ENCODE measurements at regions not wholly inside any gene's neighbourhood (a gene's known extent, or its start where the extent isn't known, plus 50 kb on each side); places are given as distances from the start of the nearest gene placed in this dataset.

DNA sequence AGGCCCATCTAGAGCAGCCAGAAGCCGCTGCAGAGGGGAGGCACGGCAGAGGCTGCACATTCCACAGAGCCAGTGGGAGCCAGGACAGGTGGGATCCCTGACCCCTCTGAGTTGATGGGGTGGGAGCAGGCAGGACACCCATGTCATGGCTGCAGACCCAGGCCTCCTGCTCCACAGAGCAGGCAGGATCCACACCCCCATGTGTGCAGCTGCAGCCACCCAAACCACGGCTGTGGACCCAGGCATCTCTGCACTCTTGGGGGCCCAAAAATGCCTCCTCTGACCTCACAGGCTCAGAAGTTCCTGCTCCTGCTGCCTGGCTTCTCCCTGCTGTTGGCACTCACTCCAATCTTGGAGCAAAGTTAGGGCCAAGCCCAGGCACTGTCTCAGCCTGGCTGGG is 112.3 kb upstream of the TMEM18 start:
- TF ChIP-seq, protein P1, sequence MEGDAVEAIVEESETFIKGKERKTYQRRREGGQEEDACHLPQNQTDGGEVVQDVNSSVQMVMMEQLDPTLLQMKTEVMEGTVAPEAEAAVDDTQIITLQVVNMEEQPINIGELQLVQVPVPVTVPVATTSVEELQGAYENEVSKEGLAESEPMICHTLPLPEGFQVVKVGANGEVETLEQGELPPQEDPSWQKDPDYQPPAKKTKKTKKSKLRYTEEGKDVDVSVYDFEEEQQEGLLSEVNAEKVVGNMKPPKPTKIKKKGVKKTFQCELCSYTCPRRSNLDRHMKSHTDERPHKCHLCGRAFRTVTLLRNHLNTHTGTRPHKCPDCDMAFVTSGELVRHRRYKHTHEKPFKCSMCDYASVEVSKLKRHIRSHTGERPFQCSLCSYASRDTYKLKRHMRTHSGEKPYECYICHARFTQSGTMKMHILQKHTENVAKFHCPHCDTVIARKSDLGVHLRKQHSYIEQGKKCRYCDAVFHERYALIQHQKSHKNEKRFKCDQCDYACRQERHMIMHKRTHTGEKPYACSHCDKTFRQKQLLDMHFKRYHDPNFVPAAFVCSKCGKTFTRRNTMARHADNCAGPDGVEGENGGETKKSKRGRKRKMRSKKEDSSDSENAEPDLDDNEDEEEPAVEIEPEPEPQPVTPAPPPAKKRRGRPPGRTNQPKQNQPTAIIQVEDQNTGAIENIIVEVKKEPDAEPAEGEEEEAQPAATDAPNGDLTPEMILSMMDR (conservative IDR thresholded peaks at IDR 0.05; ENCODE audit: low read depth in 2 of 2): no peak
- no peak for TF ChIP-seq POLR2AphosphoS5 (IDR thresholded peaks at IDR 0.05; ENCODE audit: low read depth)
- TF ChIP-seq ZNF114 (CRISPR knock-in tag; IDR thresholded peaks at IDR 0.05): no peak
- no peak for TF ChIP-seq CREB1 (CRISPR knock-in tag; IDR thresholded peaks at IDR 0.05; ENCODE audit: low read depth)
- TF ChIP-seq EZH2phosphoT487 (IDR thresholded peaks at IDR 0.05; ENCODE audit: unreplicated experiment): no peak
- TF ChIP-seq EZH2 (IDR thresholded peaks at IDR 0.05; ENCODE audit: low read depth, unreplicated experiment): no peak
- TF ChIP-seq JUNB (IDR thresholded peaks at IDR 0.05; ENCODE audit: unreplicated experiment): no peak
- TF ChIP-seq, protein P2, sequence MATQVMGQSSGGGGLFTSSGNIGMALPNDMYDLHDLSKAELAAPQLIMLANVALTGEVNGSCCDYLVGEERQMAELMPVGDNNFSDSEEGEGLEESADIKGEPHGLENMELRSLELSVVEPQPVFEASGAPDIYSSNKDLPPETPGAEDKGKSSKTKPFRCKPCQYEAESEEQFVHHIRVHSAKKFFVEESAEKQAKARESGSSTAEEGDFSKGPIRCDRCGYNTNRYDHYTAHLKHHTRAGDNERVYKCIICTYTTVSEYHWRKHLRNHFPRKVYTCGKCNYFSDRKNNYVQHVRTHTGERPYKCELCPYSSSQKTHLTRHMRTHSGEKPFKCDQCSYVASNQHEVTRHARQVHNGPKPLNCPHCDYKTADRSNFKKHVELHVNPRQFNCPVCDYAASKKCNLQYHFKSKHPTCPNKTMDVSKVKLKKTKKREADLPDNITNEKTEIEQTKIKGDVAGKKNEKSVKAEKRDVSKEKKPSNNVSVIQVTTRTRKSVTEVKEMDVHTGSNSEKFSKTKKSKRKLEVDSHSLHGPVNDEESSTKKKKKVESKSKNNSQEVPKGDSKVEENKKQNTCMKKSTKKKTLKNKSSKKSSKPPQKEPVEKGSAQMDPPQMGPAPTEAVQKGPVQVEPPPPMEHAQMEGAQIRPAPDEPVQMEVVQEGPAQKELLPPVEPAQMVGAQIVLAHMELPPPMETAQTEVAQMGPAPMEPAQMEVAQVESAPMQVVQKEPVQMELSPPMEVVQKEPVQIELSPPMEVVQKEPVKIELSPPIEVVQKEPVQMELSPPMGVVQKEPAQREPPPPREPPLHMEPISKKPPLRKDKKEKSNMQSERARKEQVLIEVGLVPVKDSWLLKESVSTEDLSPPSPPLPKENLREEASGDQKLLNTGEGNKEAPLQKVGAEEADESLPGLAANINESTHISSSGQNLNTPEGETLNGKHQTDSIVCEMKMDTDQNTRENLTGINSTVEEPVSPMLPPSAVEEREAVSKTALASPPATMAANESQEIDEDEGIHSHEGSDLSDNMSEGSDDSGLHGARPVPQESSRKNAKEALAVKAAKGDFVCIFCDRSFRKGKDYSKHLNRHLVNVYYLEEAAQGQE (IDR thresholded peaks at IDR 0.05; ENCODE audit: unreplicated experiment): no peak

Measured in GM23338 (cell line).